ENCODE measurements at regions not wholly inside any gene's neighbourhood (a gene's known extent, or its start where the extent isn't known, plus 50 kb on each side); places are given as distances from the start of the nearest gene placed in this dataset.
"Not testable (repeated sequence)": the region's sequence is repeated elsewhere in the genome, so short reads cannot be mapped to it uniquely, and the experiment has no call there.

DNA sequence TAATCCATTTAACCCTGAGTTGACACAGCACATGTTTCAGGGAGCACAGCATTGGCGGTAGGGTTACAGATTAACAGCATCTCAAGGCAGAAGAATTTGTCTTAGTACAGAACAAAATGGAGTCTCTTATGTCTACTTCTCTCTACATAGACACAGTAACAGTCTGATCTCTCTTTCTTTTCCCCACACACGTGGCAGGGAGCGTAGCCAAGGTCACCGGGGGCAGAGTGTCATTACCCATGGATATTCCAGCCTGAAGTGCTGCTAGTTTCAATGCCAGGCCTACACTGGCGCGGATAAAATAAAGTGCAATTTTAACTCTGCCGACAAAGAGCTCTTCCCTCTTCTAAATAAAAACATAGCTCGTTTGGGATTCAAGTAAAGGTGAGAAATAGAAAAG, 366.3 kb upstream of the SGCG start:
- not testable (repeated sequence) for H3K9ac ChIP-seq (replicated peaks in 1 of 4; ENCODE audit: extremely low read depth in 1 of 4, low read depth in 3 of 4, low read length in 3 of 4); H3K27me3 ChIP-seq (replicated peaks in 1 of 4; ENCODE audit: control insufficient read depth in 3 of 4, extremely low read depth in 1 of 4, insufficient read depth in 3 of 4, low read length in 3 of 4); DNase-seq (ENCODE audit: low read depth in 1 of 2, low spot score in 2 of 2); H3K36me3 ChIP-seq (ENCODE audit: control insufficient read depth in 2 of 4, insufficient read depth in 4 of 4, low read length in 3 of 4); H3K4me3 ChIP-seq (ENCODE audit: extremely low read depth in 1 of 4, insufficient read depth in 2 of 4, low read depth in 3 of 4, low read length in 4 of 4); H3K9me3 ChIP-seq (ENCODE audit: insufficient read depth in 2 of 2, low read depth in 1 of 2, low read length in 1 of 2); H3K79me1 ChIP-seq (ENCODE audit: low read depth, low read length); H3K79me2 ChIP-seq (ENCODE audit: control insufficient read depth in 1 of 2, insufficient read depth in 2 of 2, low read length in 2 of 2); H4K91ac ChIP-seq (replicated peaks; ENCODE audit: insufficient read length, low read length); H4K20me1 ChIP-seq (replicated peaks in 1 of 2; ENCODE audit: control insufficient read depth in 1 of 2, insufficient read depth in 2 of 2, low read length in 2 of 2); H3K4ac ChIP-seq (replicated peaks; ENCODE audit: insufficient read length, low read depth, low read length); H2BK120ac ChIP-seq (replicated peaks; ENCODE audit: low read depth, low read length); H4K5ac ChIP-seq (ENCODE audit: insufficient read length, low read depth, low read length); H3K27ac ChIP-seq (ENCODE audit: low read depth, low read length); H4K8ac ChIP-seq (ENCODE audit: extremely low read depth, insufficient read depth, low read length); H2AK5ac ChIP-seq (ENCODE audit: low read depth, low read length); H2BK15ac ChIP-seq (ENCODE audit: low read length); H3K18ac ChIP-seq (ENCODE audit: extremely low read depth, low read length); FAIRE-seq; H2BK12ac ChIP-seq (ENCODE audit: low read depth, low read length); H2BK5ac ChIP-seq (ENCODE audit: low read depth, low read length); H3K14ac ChIP-seq (ENCODE audit: insufficient read length); H3K23ac ChIP-seq (ENCODE audit: insufficient read length); H2AFZ ChIP-seq (ENCODE audit: low read length); H3K23me2 ChIP-seq (ENCODE audit: low read depth, low read length); H3K56ac ChIP-seq (replicated peaks; ENCODE audit: insufficient read length, low read depth, low read length)
- ChIA-PET POLR2A (ENCODE audit: partially characterized antibody) (interaction anchor here (0.8 kb wide), 1 partner anchor 34 kb away, joined by 3 read pairs; no protein-coding TSS in a partner anchor), CTCF (ENCODE audit: partially characterized antibody) (interaction anchor here (0.7 to 1.2 kb wide), 4 partner anchors 13 to 1138 kb away, joined by 3 read pairs; no protein-coding TSS in a partner anchor)
- 80% methylated on average over 8 of the region's 8 CpGs; no CpG with 5 or more reads in 1 of the 2 experiments for WGBS, 2 experiments (ENCODE audit: extremely low coverage in 1 of 2, insufficient coverage in 1 of 2, insufficient read length in 1 of 2, insufficient replicate concordance in 2 of 2, low coverage in 1 of 2, low lambda C conversion rate in 2 of 2, missing lambda C conversion rate in 1 of 2)
- H3K4me1 ChIP-seq (replicated peaks in 1 of 4; ENCODE audit: control insufficient read depth in 3 of 4, insufficient read depth in 4 of 4, low read length in 3 of 4): peaks cover 0 to 11% (median 3%) of the 10 kb centered on the region in 4 experiments; a peak in 5 of 7 replicates
- peak overlapping the region in 1 of 2 experiments; percentile 4; a peak in 1 of 4 replicates for H3K4me2 ChIP-seq (ENCODE audit: insufficient read depth in 1 of 2, low read depth in 2 of 2, low read length in 2 of 2)
- peak overlapping the region; percentile 62; the same call in 1 of the 2 replicates for H2BK20ac ChIP-seq (ENCODE audit: low read length)
